ENCODE measurements at regions not wholly inside any gene's neighbourhood (a gene's known extent, or its start where the extent isn't known, plus 50 kb on each side); places are given as distances from the start of the nearest gene placed in this dataset.

GRCh38 chr3:43910750-43911149 is 220.0 kb downstream of the ABHD5 start:
- TF ChIP-seq, protein P1, sequence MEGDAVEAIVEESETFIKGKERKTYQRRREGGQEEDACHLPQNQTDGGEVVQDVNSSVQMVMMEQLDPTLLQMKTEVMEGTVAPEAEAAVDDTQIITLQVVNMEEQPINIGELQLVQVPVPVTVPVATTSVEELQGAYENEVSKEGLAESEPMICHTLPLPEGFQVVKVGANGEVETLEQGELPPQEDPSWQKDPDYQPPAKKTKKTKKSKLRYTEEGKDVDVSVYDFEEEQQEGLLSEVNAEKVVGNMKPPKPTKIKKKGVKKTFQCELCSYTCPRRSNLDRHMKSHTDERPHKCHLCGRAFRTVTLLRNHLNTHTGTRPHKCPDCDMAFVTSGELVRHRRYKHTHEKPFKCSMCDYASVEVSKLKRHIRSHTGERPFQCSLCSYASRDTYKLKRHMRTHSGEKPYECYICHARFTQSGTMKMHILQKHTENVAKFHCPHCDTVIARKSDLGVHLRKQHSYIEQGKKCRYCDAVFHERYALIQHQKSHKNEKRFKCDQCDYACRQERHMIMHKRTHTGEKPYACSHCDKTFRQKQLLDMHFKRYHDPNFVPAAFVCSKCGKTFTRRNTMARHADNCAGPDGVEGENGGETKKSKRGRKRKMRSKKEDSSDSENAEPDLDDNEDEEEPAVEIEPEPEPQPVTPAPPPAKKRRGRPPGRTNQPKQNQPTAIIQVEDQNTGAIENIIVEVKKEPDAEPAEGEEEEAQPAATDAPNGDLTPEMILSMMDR (IDR thresholded peaks at IDR 0.05; ENCODE audit: low read length, missing control alignments), result no peak
- no peak for DNase-seq (ENCODE audit: low read depth)
- H3K4me3 ChIP-seq (replicated peaks; ENCODE audit: low read depth, low read length), result no peak overlapping the region

DNA sequence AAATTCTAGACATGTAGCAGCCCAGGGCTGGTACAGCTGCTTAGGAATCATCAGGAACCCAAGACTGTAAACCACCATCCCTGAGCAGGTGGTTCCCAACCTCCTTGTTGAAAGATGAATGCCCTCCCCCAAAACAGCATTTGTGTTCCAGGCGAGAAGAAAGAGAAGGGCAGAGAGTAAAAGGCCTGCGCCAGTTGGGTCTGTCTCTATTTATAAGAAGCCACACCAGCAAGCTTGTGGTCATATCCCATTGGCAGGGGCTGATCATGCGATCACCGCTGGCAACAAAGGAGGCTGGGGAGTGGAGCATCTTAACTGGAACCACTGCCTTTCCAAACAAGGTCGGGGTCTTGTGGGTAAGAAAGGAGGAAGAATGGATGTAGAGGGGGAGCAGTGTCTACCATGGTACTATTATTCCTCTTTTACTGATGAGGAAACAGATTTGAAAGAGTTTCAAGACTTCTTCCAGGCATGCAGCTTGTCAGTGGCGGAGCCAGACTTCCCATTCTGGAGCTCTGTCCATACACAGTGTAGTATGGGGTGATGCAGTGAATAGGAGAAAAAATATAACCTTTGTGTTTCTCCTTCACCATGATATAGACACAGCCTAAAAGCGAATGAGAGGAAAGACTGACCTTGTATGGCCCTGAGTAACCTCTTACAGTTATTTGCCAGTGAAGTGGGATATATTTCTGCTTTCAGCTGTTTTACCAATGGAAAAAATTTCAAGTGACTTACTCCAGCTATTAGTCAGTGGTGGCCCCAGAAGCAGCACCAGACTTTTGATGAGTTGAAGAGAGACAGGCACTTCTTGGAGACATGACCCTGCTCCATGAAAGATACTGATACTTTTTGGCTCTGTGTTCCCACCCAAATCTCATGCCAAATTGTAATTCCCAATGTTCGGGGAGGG is 222.6 kb downstream of the ABHD5 start:
- TF ChIP-seq, protein P1 (IDR thresholded peaks at IDR 0.05; ENCODE audit: low read length, missing control alignments), result no peak
- H3K4me3 ChIP-seq (replicated peaks; ENCODE audit: low read depth, low read length), result no peak overlapping the region
- DNase-seq (ENCODE audit: low read depth), result no peak

GRCh38 chr3:43914269-43914668 is 223.5 kb downstream of the ABHD5 start:
- DNase-seq (ENCODE audit: low read depth), result no peak
- TF ChIP-seq, protein P1 (IDR thresholded peaks at IDR 0.05; ENCODE audit: low read length, missing control alignments), result no peak

GRCh38 chr3:43915546-43915945 is 224.8 kb downstream of the ABHD5 start:
- no peak for DNase-seq (ENCODE audit: low read depth)
- H3K4me3 ChIP-seq (replicated peaks; ENCODE audit: low read depth, low read length), result no peak overlapping the region
- TF ChIP-seq, protein P1 (IDR thresholded peaks at IDR 0.05; ENCODE audit: low read length, missing control alignments), result no peak

More at GRCh38 chr3:43914269-43914668, 223.5 kb downstream of the ABHD5 start:
- no peak overlapping the region for H3K4me3 ChIP-seq (replicated peaks; ENCODE audit: low read depth, low read length)

- DNase-seq (ENCODE audit: low read depth), result no peak
- no peak overlapping the region for H3K4me3 ChIP-seq (replicated peaks; ENCODE audit: low read depth, low read length)
- TF ChIP-seq, protein P1 (IDR thresholded peaks at IDR 0.05; ENCODE audit: low read length, missing control alignments), result no peak
Measured at GRCh38 chr3:43917361-43917760, 226.6 kb downstream of the ABHD5 start.

DNA sequence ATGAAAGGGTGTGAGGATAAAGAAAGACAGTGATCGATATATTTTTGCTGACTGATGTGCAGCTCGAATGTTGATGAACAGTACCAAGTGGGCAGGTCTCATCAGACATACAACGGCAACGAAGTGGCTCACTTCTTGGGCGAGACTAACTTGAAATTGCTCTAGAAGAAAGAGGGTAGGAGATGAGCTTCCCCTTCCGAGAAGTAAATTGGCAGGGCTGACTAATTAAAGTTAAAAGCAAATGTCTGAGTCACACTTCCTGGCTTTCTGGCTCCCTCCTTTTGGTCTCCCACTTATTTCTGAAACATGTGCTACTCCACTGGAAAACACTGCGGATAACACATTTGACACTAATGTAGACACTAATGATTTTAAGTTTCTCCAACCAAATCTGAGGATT is 228.3 kb downstream of the ABHD5 start:
- no peak overlapping the region for H3K4me3 ChIP-seq (replicated peaks; ENCODE audit: low read depth, low read length)
- TF ChIP-seq, protein P1 (IDR thresholded peaks at IDR 0.05; ENCODE audit: low read length, missing control alignments), result no peak
- DNase-seq (ENCODE audit: low read depth), result no peak

Measured in fibroblast of pulmonary artery (primary cell).